Memory B cell (primary cell): ENCODE measurements at regions not wholly inside any gene's neighbourhood (a gene's known extent, or its start where the extent isn't known, plus 50 kb on each side); places are given as distances from the start of the nearest gene placed in this dataset.

Experiments
- ATAC-seq: fragments of 150-1000 bp; cut with Tn5 transposase; 2 replicates; pipeline ENCODE4 v1.10.0; 2021; ENCODE audit warnings: low read depth, mild to moderate bottlenecking, moderate library complexity
- DNase-seq, 2 donors: peaks; one replicate each; pipeline ENCODE4 v3.0.0; 2022; ENCODE audit warnings: low spot score in 2 of 2
- H3K27ac Mint-ChIP-seq: one replicate; pipeline ENCODE4 v1.8.0; 2022; ENCODE audit warnings: mild to moderate bottlenecking, moderate library complexity, mixed read lengths
- H3K27me3 Mint-ChIP-seq: one replicate; pipeline ENCODE4 v1.8.0; 2022; ENCODE audit warnings: mixed read lengths
- H3K36me3 Mint-ChIP-seq: one replicate; pipeline ENCODE4 v1.8.0; 2022; ENCODE audit warnings: mild to moderate bottlenecking, mixed read lengths
- H3K4me1 Mint-ChIP-seq: one replicate; pipeline ENCODE4 v1.8.0; 2022; ENCODE audit warnings: mixed read lengths
- H3K4me3 Mint-ChIP-seq: one replicate; pipeline ENCODE4 v1.8.0; 2022; ENCODE audit warnings: mild to moderate bottlenecking, moderate library complexity, mixed read lengths
- H3K9me3 Mint-ChIP-seq: one replicate; pipeline ENCODE4 v1.8.0; 2022; ENCODE audit warnings: mixed read lengths

DNA sequence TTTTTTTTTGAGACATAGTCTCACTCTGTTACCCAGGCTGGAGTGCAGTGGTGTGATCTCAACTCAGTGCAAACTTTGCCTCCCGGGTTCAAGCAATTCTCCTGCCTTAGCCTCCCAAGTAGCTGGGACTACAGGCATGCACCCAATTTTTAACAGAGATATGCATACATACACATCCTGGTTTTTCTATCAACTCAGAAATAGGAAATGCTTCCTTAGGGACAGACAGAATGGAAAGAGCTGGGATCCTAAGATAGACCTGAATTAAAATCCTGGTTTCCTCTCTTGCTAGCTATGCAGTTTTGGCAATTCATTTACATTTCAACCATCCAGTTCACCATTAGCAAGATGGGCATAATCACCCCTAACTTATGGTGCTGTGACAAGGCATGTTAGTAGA is 347.5 kb downstream of the GPAM start:
- peaks cover 3% of the 10 kb centered on the region for H3K27me3 Mint-ChIP-seq
- H3K9me3 Mint-ChIP-seq = no peaks in the 10 kb centered on the region
- no peaks in the 10 kb centered on the region for H3K36me3 Mint-ChIP-seq
- no peak for DNase-seq
- H3K27ac Mint-ChIP-seq = no peak overlapping the region
- H3K4me1 Mint-ChIP-seq = no peaks in the 10 kb centered on the region
- H3K4me3 Mint-ChIP-seq = no peak overlapping the region
- no peak for ATAC-seq

GRCh38 chr10:111836571-111836970 is 347.0 kb downstream of the GPAM start:
- peaks cover 3% of the 10 kb centered on the region for H3K27me3 Mint-ChIP-seq
- no peak overlapping the region for H3K27ac Mint-ChIP-seq
- no peaks in the 10 kb centered on the region for H3K4me1 Mint-ChIP-seq
- DNase-seq (no peak), ATAC-seq (no peak)
- no peaks in the 10 kb centered on the region for H3K9me3 Mint-ChIP-seq
- no peak overlapping the region for H3K4me3 Mint-ChIP-seq
- no peaks in the 10 kb centered on the region for H3K36me3 Mint-ChIP-seq

- DNase-seq (no peak), ATAC-seq (no peak)
- Mint-ChIP-seq H3K27ac (no peak overlapping the region), H3K4me1 (no peaks in the 10 kb centered on the region), H3K4me3 (no peak overlapping the region), H3K9me3 (no peaks in the 10 kb centered on the region), H3K27me3 (peaks cover 3% of the 10 kb centered on the region), H3K36me3 (no peaks in the 10 kb centered on the region)
These were observed 346.5 kb downstream of the GPAM start for GRCh38 chr10:111837086-111837485.

GRCh38 chr10:111837985-111838384 is 345.6 kb downstream of the GPAM start:
- DNase-seq = no peak
- no peak for ATAC-seq
- H3K4me1 Mint-ChIP-seq = no peaks in the 10 kb centered on the region
- H3K9me3 Mint-ChIP-seq = no peaks in the 10 kb centered on the region
- H3K36me3 Mint-ChIP-seq = no peaks in the 10 kb centered on the region
- no peak overlapping the region for H3K4me3 Mint-ChIP-seq
- no peak overlapping the region for H3K27ac Mint-ChIP-seq
- peaks cover 3% of the 10 kb centered on the region for H3K27me3 Mint-ChIP-seq

DNA sequence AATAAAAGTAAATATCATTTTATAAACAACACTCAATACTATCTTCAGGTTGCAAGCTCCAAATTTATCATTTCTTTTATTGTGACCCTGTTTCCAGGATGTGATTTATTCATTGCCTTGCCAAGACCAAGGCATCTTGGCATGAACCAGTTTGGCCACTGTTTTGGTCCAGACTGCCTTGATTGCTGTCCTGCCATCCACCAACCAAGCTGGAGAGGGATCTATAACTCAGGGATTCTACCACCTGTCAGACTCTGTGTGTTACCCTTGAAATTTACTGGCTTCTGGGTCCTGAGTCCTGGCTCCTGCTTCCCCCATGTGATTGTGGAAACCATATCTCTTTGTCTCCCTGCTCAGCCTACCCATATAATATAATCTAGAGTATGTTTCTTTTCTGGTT is 343.0 kb downstream of the GPAM start:
- ATAC-seq = no peak
- no peaks in the 10 kb centered on the region for H3K4me1 Mint-ChIP-seq
- DNase-seq = no peak

GRCh38 chr10:111852801-111853200 is 330.8 kb downstream of the GPAM start:
- H3K4me1 Mint-ChIP-seq = no peaks in the 10 kb centered on the region
- peaks cover 2% of the 10 kb centered on the region for H3K27me3 Mint-ChIP-seq
- H3K27ac Mint-ChIP-seq = no peak overlapping the region
- ATAC-seq (no peak), DNase-seq (no peak)
- no peak overlapping the region for H3K4me3 Mint-ChIP-seq
- peaks cover 4% of the 10 kb centered on the region for H3K9me3 Mint-ChIP-seq
- H3K36me3 Mint-ChIP-seq = no peaks in the 10 kb centered on the region

More for the DNA sequence above, 343.0 kb downstream of the GPAM start:
- Mint-ChIP-seq H3K4me3 (no peak overlapping the region), H3K36me3 (no peaks in the 10 kb centered on the region), H3K27me3 (peaks cover 4% of the 10 kb centered on the region), H3K27ac (no peak overlapping the region), H3K9me3 (peaks cover 1% of the 10 kb centered on the region)

DNA sequence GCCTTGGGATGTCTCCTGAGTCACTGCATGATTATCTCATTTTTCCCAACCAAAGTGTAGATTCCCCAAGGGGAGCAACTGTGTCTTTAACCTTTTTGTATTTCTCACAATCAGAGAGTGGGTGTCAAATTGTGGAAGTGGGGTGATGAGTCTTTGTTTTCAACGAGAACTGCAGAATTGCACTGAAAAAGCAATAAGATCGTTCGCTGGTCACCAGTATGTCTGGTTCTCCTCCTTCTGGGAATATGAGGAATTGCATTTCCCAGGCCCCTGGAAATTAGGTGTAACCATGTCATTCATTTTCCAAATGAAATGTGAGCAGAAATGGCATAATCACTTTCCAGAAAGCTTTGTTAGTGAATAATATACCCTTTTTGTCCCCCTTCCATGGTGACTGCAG is 326.9 kb downstream of the GPAM start:
- no peaks in the 10 kb centered on the region for H3K36me3 Mint-ChIP-seq
- H3K9me3 Mint-ChIP-seq = peaks cover 3% of the 10 kb centered on the region
- no peak overlapping the region for H3K27ac Mint-ChIP-seq
- ATAC-seq (no peak), DNase-seq (no peak)
- no peak overlapping the region for H3K4me3 Mint-ChIP-seq
- peaks cover 5% of the 10 kb centered on the region for H3K27me3 Mint-ChIP-seq
- H3K4me1 Mint-ChIP-seq = no peaks in the 10 kb centered on the region

GRCh38 chr10:111865550-111865949 is 318.0 kb downstream of the GPAM start:
- DNase-seq = no peak
- ATAC-seq = no peak
- H3K27me3 Mint-ChIP-seq = peaks cover 9% of the 10 kb centered on the region
- H3K9me3 Mint-ChIP-seq = no peaks in the 10 kb centered on the region
- H3K4me1 Mint-ChIP-seq = no peaks in the 10 kb centered on the region
- H3K4me3 Mint-ChIP-seq = no peak overlapping the region
- no peak overlapping the region for H3K27ac Mint-ChIP-seq
- H3K36me3 Mint-ChIP-seq = no peaks in the 10 kb centered on the region

GRCh38 chr10:111871458-111871857 is 312.1 kb downstream of the GPAM start:
- H3K4me3 Mint-ChIP-seq = no peak overlapping the region
- no peaks in the 10 kb centered on the region for H3K9me3 Mint-ChIP-seq
- no peaks in the 10 kb centered on the region for H3K36me3 Mint-ChIP-seq
- no peak for DNase-seq
- H3K27ac Mint-ChIP-seq = no peak overlapping the region
- no peaks in the 10 kb centered on the region for H3K27me3 Mint-ChIP-seq
- no peak for ATAC-seq
- peaks cover 6% of the 10 kb centered on the region for H3K4me1 Mint-ChIP-seq

DNA sequence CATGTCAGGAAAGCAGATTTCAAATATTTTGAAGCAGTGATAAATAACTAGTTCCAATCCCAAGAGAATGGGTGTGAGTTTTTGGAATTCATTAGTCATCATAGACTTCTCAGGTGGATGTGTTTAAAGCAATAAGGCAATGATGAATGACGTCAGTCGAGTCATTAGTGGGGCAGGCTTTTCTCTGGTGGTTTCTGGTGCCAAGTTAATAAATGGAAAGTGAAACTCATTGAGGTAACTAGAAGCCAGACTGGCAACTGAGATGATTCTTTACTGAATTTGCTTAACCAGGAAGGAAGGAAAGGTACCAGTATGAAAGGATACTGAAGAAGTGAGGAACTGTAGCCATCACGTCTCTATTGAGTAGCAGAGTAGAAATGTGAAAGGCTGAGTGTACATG is 311.0 kb downstream of the GPAM start:
- ATAC-seq (no peak), DNase-seq (no peak)
- Mint-ChIP-seq H3K4me3 (no peak overlapping the region), H3K36me3 (no peaks in the 10 kb centered on the region), H3K27me3 (no peaks in the 10 kb centered on the region), H3K4me1 (peaks cover 6% of the 10 kb centered on the region), H3K9me3 (no peaks in the 10 kb centered on the region), H3K27ac (no peak overlapping the region)

- ATAC-seq (no peak), DNase-seq (no peak)
- Mint-ChIP-seq H3K27ac (no peak overlapping the region), H3K27me3 (peaks cover 2% of the 10 kb centered on the region), H3K36me3 (no peaks in the 10 kb centered on the region), H3K4me1 (peaks cover 6% of the 10 kb centered on the region), H3K9me3 (peaks cover 2% of the 10 kb centered on the region), H3K4me3 (no peak overlapping the region)
These were observed 310.5 kb downstream of the GPAM start for GRCh38 chr10:111873041-111873440.

DNA sequence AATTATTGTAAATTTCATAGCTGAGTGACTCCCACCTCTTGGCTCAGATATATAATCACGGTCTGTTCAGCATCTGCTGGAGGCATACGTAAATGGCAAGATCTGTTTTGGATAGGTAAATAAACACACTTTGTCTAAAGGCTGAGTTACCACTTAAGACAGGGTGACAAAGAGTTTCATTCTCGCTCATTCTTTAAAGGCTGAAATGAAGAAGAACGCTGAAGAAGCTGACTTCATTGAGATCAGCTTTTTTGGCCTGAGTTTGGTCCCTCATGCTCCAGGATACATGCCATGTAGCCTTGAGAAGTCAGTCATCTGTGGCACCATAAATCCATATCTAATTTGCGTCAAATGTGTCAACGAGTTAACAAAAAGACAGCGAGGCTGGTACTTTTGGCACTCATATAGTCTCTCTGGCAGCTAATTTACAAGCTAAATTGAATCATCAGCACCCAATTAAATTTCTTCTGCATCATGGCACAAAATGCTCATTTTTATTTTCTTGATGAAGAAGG is 309.9 kb downstream of the GPAM start:
- ATAC-seq = no peak
- Mint-ChIP-seq H3K4me1 (peaks cover 6% of the 10 kb centered on the region), H3K36me3 (no peaks in the 10 kb centered on the region), H3K27ac (no peak overlapping the region), H3K4me3 (no peak overlapping the region), H3K9me3 (peaks cover 2% of the 10 kb centered on the region), H3K27me3 (peaks cover 2% of the 10 kb centered on the region)
- no peak for DNase-seq

DNA sequence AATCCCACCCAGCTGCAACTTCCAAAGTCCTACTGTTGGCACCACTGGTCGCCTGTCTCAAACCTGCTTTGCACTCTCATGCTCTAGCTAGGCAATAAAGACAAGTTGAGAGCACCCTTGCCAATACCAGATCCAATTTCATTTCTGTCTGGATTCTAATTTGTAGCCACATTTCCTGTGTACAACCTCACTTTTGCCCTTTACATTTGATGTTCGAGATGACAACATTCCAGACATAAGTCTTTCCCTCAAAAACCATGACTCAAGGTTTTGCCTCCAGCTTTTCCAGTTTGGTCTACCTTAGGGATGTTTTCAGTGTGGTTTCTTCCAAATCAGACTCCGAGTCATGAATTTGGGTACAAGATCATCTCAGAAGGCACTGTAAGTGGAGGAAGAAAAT is 309.0 kb downstream of the GPAM start:
- Mint-ChIP-seq H3K27ac (no peak overlapping the region), H3K9me3 (peaks cover 2% of the 10 kb centered on the region), H3K4me1 (peaks cover 6% of the 10 kb centered on the region), H3K4me3 (no peak overlapping the region), H3K36me3 (no peaks in the 10 kb centered on the region), H3K27me3 (peaks cover 2% of the 10 kb centered on the region)
- ATAC-seq (no peak), DNase-seq (no peak)

DNA sequence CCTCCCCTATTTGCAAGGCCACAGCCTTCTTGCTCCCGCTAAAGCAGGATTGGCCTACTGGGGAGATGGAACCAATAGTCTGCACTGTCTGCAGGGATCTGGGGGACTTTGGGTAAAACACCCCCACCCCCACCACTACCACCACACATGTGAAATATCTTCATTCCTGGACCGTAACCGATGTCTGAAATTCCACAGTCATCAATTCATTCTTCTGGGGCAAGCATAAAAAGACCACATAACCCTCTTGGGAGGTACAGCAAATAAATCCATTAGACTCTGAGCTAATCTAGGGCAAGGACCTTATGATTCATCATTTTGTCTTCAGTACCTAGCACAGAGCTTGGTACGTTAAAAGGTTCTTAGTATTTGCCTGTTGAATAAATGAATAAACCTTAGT is 307.8 kb downstream of the GPAM start:
- DNase-seq = no peak
- peaks cover 6% of the 10 kb centered on the region for H3K4me1 Mint-ChIP-seq

GRCh38 chr10:111877258-111877657 is 306.3 kb downstream of the GPAM start:
- Mint-ChIP-seq H3K4me3 (no peak overlapping the region), H3K36me3 (no peaks in the 10 kb centered on the region), H3K9me3 (peaks cover 2% of the 10 kb centered on the region), H3K4me1 (peaks cover 6% of the 10 kb centered on the region), H3K27ac (no peak overlapping the region), H3K27me3 (peaks cover 2% of the 10 kb centered on the region)
- ATAC-seq = no peak
- no peak for DNase-seq

More for the DNA sequence above, 307.8 kb downstream of the GPAM start:
- Mint-ChIP-seq H3K36me3 (no peaks in the 10 kb centered on the region), H3K9me3 (peaks cover 2% of the 10 kb centered on the region), H3K27me3 (peaks cover 2% of the 10 kb centered on the region), H3K27ac (no peak overlapping the region), H3K4me3 (no peak overlapping the region)
- ATAC-seq = no peak
